HG02798 (cell line): ENCODE measurements at regions not wholly inside any gene's neighbourhood (a gene's known extent, or its start where the extent isn't known, plus 50 kb on each side); places are given as distances from the start of the nearest gene placed in this dataset.
"Not testable (repeated sequence)": the region's sequence is repeated elsewhere in the genome, so short reads cannot be mapped to it uniquely, and the experiment has no call there.

Experiments used
- ATAC-seq: cut with Tn5 transposase; IDR thresholded peaks from one replicate; pipeline ENCODE4 v1.9.1; 2021; ENCODE audit warnings: mild to moderate bottlenecking; ENCODE audit not compliant: unreplicated experiment, poor library complexity

DNA sequence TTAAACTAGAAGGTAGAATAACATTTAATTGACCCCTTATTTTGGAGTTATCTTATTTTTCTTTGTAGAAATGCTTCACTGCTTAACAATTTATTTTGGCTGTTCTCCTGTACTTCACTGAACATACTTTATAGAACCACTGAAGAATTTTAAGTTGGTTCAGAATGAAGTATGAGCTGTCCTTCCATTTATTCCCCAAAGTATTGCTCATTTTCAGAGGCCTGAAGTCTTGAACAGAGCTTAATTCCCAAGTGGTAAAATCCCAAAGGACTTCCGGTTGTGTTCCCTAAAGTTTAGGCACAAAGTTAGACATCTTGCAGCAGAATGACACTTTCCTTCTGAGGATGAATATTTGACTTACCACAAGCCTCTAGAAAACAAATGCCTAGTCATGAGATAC lies 233.3 kb downstream of the TINAG start:
- ATAC-seq, result no peak

- no peak for ATAC-seq
Measured at GRCh38 chr6:54559136-54559535, 250.9 kb downstream of the TINAG start.

DNA sequence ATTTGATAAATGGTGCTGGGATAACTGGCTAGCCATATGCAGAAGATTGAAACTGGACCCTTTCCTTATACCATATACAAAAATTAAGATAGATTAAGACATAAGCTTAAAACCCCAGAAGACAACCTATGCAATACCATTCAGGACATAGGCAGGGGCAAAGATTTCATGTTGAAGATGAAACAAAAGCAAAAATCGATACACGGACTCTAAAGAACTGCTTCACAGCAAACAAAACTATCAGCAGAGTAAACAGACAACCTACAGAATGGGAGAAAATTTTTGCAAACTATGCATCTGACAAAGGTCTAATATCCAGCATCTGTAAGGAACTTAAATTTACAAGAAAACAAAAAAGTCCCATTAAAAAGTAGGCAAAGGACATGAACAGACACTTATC lies 255.9 kb downstream of the TINAG start:
- ATAC-seq, result not testable (repeated sequence)

- no peak for ATAC-seq
Measured at GRCh38 chr6:54574671-54575070, 266.4 kb downstream of the TINAG start.

GRCh38 chr6:54578261-54578660 lies 268.3 kb upstream of the FAM83B start:
- ATAC-seq, result no peak

DNA sequence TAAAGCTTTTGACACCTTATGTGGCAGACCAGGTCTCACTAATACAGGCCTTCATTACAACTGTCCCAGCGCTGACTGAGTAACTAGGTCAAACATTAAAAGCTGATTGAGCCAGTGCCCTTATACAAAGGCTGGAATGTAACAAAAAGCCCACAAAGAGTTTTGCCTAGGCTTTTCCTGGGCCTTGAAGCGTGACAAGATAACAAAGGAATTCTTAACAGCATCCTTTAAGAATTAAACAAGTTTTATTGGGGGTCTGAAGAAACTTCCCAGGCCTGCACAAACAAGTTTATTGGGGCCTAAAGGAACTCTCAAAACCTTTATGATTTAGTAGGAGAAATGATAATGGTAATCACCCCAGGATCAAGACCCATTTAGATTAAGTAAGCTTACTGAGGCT lies 267.6 kb upstream of the FAM83B start:
- no peak for ATAC-seq

DNA sequence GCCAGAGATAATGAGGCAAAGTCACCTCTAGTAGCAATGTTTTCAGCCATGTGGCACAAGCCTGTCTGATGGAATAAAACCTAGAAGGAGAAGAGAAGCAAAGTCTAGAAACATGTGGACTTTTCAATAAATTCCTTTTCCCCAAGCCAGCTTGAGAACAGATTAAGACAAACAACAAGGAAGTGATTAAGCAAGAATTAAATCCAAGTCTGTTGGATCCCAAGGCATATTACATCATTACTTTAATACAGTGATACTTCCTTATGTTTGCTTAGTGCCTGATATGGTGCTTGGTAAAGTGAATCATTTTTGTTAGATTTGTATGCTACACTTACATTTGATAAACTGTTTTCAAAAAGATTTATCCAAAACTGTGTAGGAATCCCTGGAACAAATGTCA lies 260.3 kb upstream of the FAM83B start:
- ATAC-seq, result no peak

DNA sequence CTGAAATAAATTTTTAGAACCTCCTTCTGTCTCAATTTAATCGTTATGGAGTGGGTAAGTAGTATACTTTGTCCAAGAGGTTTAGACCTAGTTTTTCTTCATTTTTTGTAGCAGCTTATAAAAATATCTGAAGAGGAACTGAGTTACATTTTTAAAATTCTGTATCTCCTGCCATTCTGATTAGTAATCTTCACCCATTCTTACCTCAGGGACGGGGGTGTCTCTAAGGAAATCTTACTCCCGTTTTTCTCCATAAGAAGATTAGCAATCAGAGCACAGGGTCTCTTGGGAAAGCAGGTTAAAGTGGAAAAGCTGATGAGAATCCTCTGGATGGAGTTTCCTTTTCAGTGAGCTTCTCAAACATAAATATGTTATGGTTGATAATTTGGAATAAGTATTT lies 259.3 kb upstream of the FAM83B start:
- no peak for ATAC-seq

DNA sequence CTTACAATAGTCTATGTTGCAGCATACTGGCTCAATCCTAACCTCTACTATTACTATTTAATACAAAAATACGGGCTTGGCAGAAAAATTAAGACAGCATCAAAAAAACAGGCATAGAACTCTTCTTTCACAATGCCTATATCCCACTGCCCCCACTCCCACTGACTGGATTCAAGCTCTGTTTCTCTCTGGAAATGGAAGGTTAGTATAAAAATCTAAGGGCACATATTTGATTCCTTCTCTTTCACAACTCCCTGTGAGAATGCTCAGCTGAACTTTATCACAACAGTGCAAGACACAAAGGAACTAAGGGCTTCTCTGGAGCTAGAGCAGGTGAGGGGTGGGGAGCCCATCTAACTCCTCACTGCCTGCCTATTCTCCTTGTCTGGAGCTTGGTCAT lies 258.4 kb upstream of the FAM83B start:
- ATAC-seq, result no peak

- ATAC-seq, result no peak
Measured at GRCh38 chr6:54595844-54596243, 250.7 kb upstream of the FAM83B start.

DNA sequence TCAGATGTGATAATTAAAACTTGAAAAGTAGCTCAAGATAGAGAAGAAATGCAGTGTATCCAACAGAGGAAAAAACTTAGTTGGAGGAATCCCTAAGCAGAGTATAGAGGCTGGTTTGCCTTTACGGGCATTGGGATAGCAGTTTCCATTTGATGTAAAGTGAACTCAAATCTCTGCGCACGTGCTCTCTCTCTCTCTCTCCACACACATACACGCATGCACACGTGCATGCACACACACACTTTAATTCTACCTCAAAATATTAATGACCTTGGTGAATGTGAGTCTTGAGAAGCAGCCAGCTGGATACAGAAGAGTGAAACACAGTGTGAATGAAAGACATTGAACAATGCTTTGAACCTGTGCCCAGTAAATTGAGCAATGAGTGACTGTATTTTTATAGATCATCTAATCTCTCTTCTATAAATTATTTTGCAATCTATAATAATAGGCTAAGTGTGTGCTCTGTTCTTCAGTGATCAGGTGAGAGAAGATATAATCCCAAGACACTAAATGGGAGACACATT lies 247.7 kb upstream of the FAM83B start:
- no peak for ATAC-seq

- no peak for ATAC-seq
Measured at GRCh38 chr6:54601600-54602300, 244.8 kb upstream of the FAM83B start.

GRCh38 chr6:54602591-54602990 lies 244.0 kb upstream of the FAM83B start:
- no peak for ATAC-seq

GRCh38 chr6:54609981-54610380 lies 236.6 kb upstream of the FAM83B start:
- no peak for ATAC-seq

- no peak for ATAC-seq
Measured at GRCh38 chr6:54613596-54613995, 233.0 kb upstream of the FAM83B start.

GRCh38 chr6:54614499-54615195 lies 231.9 kb upstream of the FAM83B start:
- no peak for ATAC-seq

DNA sequence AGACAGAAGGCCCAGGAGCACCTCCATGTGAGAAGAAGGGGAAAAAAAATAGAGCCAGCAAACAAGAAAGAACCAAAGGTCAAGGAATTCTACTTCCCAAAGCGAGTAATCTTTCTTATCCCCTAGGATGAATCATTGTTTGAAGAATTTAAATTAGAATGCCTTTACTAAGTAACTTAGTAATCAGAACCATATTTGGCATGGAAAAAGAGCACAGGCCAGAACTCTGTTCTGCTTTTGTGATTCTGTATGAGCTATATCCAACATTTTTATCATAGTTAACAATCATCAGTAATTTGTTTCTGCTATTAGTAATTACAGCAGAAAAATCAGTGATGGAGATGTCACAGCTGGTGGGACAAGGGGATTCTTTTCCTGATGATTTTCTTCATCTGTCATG lies 228.8 kb upstream of the FAM83B start:
- no peak for ATAC-seq

DNA sequence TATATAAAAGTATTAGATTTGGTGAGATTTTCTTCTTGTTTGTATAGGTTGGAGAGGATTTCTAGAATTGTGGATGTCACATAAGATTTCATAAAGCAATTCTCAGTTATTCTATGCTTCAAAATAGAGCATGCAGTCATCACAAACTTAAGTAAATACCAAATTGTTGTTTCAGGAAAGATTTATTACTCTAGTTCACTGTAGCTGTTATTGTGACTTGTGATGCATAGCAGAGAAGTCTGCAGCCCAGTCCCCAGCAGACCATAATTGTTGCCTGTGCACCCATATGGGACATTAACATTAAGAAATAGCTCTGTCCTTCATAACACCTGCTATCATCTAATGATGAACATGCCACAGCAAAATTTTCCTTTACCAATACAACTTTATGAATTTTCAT lies 228.0 kb upstream of the FAM83B start:
- ATAC-seq, result no peak

GRCh38 chr6:54619102-54619501 lies 227.5 kb upstream of the FAM83B start:
- no peak for ATAC-seq

DNA sequence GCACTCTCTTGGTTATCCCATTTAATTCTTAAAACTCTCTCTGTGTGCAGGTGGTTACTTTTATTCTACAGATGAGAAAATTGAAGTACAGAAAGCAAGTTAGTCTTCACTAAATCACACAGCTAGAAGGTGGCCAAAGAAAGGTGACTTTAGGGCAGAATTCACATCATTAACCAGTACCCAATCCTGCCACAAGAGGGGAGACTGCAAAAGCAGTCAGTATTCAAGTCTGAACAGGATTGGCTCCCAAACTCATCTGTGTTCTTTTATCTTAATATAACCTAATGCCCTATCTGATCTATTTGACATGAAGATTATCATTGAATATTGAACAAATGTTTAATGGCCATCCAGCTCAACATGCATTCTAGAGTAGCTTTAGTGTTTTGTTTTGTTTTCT lies 225.3 kb upstream of the FAM83B start:
- peak; percentile 85 for ATAC-seq

DNA sequence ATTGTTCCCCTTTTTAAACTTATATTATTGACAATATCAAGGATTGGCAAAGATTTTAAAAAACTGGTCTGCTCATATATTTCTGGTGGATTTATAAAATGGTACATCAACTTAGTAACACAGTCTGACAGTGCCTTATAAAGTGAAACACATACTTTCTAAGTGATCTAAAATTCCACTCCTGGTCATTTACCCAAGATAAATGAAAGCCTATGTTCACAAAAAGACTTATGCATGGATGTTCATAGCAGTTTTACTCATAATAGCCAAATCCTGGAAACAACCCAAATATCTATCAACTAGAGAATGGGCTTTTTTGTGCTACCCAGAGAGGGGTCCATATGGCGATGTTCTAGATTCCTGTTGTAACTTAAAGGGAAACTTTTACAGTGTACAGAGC lies 222.4 kb upstream of the FAM83B start:
- ATAC-seq, result no peak

GRCh38 chr6:54624779-54625178 lies 221.8 kb upstream of the FAM83B start:
- ATAC-seq, result no peak
